ENCODE measurements at regions not wholly inside any gene's neighbourhood (a gene's known extent, or its start where the extent isn't known, plus 50 kb on each side); places are given as distances from the start of the nearest gene placed in this dataset.

DNA sequence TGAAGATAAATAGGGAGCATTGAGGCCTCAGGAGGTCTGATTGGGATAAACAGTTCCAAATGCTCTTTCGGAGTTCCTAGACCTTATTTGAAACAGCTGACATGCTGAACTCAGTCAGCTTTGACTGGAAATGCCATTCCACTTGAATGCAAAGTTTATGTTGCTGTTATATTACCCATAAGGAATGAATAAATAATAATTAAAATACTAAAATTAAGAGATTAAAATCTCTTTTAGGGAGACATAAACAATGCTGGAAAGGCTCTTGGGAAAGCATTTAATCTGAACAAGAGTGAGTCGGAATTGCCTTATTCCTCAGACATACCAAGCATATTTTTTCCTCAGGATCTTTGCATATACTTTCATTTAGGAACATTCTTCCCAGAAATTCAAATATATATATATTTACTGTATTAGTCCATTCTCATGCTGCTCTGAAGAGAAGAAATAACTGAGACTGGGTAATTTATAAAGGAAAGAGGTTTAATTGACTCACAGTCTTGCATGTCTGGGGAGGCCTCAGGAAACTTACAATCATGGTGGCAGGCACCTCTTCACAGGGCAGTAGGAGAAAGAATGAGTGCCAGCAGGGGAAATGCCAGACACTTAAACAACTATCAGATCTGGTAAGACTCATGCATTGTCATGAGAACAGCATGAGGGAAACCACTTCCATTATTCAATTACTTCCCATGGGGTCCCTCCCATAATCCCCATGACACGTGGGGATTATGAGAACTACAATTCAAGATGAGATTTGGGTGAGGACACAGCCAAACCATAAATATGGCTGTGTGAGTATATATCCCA is 318.2 kb upstream of the PLXNA2 start:
- intact Hi-C loops (cut with DNase I): no loop called here

DNA sequence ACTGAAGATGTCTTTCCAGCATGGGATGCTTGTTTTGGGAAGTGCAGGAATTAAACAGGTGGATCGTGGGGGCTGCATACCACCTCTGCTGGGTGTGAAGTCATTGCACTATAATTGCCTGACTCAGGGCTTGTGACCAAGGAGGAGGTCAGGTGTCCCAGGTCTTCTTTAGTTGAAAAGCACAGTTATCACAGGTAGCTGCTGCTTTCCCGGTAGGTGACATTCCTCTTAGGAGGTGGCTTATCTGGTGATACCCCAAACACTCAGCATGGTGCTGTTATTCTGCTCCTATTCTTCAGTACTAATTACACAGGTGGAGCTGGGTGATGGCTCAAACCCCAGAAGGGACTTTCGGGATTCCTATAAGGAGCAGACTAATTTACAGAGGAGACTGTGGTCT is 320.3 kb upstream of the PLXNA2 start:
- DNase-seq (ENCODE audit: low spot score): no peak
- intact Hi-C loops (cut with DNase I): no loop called here

More for the DNA sequence above, 318.2 kb upstream of the PLXNA2 start:
- no peak for DNase-seq (ENCODE audit: low spot score)

DNA sequence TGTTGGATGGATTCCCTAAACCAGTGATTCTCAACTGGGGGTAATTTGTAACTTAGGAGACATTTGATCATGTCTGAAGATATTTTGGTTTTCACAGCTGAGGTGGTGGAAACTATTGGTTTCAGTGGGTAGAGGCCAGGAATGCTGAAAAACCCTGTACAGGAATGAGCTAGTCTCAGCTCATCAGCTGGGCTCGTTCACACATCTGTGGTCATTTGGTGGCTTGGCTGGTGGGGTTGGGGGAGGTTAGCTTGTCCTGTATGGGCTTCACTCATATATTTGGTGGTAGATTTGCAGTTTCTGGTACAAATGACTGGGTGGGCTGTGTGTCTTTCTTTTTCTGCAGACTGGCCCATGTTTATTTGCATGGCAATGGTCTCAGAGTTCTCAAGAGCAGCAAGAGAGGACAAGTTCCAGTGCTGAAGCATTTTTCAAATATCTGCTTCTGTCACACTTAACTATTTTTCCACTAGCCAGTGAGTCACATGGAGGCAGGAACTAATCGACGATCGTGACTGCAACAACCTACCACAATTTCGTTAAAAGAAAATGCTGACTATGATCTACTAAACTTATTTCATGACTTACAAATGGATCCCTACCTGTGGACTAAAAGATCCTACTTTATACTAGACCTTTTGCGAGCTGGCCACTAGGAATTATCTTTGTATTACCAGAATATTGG is 321.7 kb upstream of the PLXNA2 start:
- no peak for DNase-seq (ENCODE audit: low spot score)
- intact Hi-C loops (cut with DNase I): no loop called here

DNA sequence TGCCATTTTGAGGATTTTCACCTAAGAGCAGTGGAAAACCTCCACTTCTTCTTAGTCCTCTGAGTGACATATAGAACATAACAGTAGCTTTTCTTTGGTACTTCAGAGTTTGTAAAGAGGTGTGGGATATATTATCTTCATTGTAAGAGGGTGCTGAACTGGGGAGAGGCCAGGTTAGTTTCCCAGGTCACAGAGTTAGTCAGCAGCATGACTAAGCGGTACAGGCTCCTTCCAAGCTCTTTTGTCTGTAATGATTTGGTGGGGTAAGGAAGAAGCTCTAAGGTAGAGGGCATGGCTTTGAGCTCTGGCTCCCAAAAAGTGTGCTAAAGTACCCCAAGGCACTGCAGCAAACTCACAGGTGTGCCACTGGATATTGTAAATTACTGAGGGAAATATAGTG is 325.0 kb upstream of the PLXNA2 start:
- DNase-seq (ENCODE audit: low spot score): no peak
- intact Hi-C loops (cut with DNase I): no loop called here

DNA sequence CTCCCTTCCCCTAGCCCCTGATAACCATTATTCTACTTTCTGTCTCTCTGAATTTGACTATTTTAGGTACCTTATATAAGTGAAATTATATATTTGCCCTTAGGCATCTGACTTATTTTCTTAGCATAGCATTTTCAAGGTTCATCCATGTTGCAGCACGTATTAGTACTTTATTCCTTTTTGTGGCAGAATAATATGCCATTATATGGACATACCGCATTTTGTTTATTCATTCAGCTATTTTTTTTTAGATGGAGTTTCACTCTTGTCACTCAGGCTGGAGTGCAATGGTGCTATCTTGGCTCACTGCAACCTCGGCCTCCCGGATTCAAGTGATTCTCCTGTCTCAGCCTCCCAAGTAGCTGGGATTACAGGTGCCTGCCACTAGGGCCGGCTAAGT is 326.2 kb upstream of the PLXNA2 start:
- no peak for DNase-seq (ENCODE audit: low spot score)
- intact Hi-C loops (cut with DNase I): no loop called here

DNA sequence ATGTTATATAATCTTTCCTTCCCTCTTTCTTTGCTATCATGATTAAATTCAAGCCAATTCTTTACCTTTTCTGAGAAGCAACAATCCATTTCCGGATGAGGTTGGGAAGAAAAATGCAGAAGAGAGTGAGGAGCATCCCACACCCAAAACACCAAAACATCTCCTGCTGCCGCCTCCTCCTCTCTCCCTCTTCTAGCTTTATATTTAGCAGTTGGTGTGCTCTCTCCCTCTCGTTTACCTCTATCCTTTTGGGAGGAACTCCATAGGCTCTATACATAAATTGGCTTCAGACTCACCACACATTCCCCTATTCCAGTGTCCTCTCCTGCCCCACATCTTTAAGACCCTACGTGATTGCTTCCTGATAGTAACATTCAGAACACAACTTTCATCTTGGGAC is 332.2 kb upstream of the PLXNA2 start:
- intact Hi-C loops (cut with DNase I): loop anchor here (5.0 kb wide), 1 partner anchor 74 kb away; no protein-coding TSS in a partner anchor
- DNase-seq (ENCODE audit: low spot score): no peak

DNA sequence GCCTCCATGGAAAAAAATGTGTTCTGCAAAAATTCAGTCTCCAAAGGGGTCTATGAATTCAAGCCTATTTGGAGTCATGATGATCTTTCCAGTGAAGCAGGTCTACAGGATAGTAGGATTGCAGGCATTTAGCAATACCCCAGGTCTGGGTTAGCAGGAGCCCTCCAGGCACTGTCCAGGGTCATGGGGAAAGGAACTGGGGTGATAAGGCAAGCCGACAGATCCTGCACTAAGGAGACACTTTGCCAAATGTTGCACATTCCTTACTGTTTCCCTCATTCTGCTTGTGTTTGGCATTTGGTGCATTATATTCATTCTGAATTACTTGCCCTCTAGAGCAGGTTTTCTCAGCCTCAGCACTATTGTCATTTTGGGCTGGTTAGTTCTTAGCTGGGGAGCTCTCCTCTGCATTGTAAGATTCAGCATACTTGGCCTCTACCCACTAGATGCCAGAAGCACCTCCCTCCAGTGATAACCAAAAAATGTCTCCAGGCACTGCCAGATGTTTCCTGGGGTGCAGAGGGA is 333.3 kb upstream of the PLXNA2 start:
- no peak for DNase-seq (ENCODE audit: low spot score)
- intact Hi-C loops (cut with DNase I): loop anchor here (5.0 kb wide), 1 partner anchor 75 kb away; no protein-coding TSS in a partner anchor

DNA sequence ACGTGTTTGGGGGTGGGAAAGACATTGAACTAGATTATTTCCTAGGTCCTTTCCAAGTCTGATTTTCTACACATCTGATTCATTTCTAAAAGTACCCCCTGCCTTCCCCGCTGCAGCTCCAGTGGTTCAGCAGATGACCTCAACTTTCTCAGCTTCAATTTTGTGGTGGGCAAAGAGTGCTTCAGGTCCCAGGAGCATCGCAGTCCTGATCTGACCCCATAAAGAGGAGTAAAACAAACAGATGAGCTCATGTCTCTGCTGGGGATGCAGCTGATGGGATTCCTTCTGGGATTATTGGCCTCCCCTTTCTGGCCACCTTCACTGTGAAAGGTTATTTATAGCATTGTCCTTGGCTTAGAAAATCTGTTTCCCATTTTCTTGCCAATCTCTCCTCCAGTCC is 337.0 kb upstream of the PLXNA2 start:
- intact Hi-C loops (cut with DNase I): no loop called here

DNA sequence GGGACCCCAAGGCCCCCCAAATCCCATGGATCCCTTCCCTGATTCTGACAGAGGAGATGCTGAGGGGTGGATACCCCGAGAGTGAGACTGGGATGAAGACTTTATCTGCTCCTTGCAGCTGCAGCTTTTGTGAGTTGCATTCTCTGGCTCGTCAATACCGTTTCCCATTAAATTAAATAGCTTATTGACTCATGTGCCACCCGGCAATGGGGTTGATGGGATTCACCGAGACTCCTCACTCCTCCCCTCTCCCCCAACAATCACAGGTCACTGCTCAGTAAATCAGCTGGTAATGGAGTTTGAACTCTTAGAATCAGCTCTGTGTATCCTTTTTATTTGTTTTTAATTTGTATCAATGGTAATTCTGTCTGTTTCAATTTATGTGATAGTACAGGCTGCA is 337.5 kb upstream of the PLXNA2 start:
- intact Hi-C loops (cut with DNase I): no loop called here
- DNase-seq (ENCODE audit: low spot score): no peak

More for the DNA sequence above, 337.0 kb upstream of the PLXNA2 start:
- no peak for DNase-seq (ENCODE audit: low spot score)

DNA sequence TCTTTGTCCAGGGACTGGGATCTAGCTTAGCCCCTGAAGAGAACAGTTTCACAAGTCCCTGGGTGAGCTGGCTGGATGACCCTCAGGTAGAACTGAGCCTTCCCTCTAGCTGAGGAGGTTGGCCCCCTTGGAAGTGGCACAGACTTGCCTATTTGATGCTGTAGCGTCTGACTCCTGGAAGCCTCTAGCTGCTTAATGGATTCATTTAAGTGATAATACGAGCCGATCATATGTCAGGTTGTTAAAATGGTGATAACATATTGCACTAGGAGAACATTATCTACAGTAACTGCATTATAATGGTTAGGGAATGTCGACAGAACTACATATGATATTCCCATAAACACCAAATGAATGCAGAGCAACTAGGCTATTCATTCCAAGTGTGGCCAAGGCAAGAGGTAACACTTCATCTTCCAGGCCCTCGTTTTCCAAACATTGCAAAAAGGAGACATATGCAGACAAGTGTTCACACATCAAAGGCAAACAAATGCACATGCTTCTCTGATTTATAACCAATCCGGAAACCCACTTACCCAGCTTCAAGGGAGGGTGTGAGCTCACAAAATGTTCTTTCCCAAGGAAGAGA is 340.1 kb upstream of the PLXNA2 start:
- no peak for DNase-seq (ENCODE audit: low spot score)
- intact Hi-C loops (cut with DNase I): no loop called here

DNA sequence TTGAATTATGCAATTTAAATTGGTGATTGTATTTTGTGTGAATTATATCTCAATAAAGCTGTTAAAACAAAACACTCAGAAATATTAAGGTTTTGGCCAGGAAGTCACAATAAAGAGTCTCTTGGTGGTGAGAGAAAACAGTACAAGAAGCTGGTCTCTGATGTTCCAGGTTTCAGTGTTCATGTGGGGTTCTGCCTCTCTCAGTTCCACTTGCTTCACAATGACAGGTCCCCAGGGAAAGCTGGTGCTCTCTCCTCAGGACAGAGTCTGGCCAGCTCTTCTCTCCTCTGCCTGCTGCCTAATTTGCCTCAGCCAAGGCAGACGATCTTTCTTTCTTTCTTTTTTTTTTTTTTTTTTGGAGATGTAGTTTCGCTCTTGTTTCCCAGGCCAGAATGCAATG is 342.9 kb upstream of the PLXNA2 start:
- no peak for DNase-seq (ENCODE audit: low spot score)
- intact Hi-C loops (cut with DNase I): no loop called here

DNA sequence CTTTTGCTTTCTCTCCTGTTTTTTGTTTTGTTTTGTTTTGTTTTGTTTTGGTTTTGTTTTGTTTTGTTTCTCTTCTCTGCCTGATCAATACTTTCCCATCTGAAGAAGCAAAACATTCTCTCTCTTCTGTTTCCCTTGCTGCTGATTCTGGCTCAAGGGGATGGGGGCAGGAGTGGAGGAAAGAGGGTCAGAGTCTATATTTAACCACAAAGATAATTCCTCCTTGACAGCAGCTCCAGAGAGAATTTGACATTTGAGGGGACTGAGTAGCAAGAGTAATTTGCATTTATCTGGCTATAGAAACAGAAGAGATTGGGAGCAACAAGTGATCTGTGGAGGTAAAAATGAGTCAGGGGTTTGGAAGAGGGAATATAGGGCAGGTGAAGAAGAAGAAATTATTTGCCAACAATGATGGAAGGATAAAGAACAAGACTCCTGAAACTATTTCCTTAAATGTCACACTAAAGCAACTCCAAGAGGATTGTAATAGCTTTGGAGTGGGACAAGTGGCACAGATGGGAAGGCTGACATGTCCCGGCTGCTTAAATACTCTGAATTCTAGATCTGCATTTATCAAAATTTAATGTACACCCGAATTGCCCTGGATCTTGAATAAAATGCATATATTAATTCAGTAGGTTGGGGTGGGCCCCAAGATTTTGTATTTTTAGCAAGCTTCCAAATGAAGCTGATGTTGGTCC is 349.3 kb upstream of the PLXNA2 start:
- intact Hi-C loops (cut with DNase I): no loop called here
- DNase-seq (ENCODE audit: low spot score): no peak

DNA sequence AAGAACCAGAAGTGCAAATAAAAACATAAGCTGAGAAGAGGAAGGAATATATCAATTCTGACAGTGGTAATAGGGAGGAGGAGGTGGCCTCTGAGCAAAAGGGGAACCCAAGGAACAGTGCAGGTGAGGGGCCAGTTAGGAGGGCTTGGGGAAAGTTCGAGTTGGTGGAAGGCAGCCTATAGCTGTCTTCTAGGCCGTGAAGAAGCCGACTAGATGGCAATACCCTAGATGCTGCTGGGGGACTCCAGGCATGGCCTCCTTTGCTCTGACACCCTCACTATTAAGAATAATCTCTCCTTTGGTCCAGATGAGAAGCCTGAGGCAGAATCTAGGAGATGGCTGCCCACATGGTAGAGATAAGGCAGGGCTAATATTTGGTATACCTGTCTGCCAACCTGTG is 351.1 kb upstream of the PLXNA2 start:
- intact Hi-C loops (cut with DNase I): no loop called here

DNA sequence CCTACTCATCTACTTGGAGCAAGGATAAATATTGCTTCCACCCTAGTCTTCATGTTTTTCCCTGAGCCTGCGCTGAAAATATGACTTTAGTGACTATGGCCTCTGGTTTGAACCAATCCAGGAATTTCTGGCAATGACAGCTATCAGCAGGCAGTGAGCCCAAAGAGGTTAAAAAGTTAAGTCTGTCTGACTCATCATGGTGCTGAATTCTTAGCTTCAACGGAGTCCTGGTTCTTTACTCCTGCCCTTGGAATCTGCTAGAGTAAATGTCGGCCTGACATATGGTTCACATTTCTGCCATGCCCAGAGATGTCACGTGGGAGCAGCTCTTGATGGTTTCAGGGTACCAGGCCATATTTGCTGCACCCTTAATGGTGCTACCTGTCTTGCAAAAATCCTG is 351.6 kb upstream of the PLXNA2 start:
- intact Hi-C loops (cut with DNase I): no loop called here
- no peak for DNase-seq (ENCODE audit: low spot score)

More for the DNA sequence above, 351.1 kb upstream of the PLXNA2 start:
- DNase-seq (ENCODE audit: low spot score): no peak

DNA sequence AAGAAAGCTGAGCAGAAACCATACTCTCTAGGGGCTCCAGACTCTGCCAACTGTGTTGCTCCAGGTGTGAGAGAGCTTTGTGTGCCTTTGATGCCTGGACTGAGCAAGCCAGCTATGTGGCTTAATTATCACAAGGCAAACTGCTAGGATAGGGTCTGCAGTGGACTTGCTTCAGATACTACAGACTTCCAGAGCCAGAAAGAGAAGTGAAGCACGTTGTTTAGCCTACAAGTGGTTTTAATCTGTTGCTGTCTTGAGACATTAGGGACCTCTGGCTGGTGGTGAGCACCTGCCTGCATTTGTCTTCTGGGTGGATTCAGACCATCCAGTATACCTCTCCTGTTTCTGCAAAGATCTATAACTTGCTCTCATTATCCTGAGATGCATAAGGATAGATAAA is 353.4 kb upstream of the PLXNA2 start:
- intact Hi-C loops (cut with DNase I): no loop called here

DNA sequence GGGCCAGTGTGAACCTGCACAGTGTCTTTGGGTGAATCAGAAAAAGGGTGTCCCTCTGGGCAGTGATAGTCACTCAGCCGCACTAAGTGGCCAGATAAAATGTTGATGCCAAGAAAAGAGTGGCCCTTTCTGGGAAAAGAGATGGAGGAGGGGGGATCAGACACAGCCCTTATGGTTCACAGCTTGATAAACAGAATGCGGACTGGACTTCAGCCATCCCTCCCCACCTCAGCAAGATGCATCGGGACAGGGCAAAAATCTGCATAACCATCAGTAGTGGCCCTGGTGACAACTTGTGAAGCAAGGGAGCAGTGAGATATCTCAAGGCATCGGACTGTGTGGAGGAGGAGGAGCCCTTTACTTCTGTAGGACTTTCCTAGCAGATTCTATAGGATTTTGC is 353.8 kb upstream of the PLXNA2 start:
- no peak for DNase-seq (ENCODE audit: low spot score)
- intact Hi-C loops (cut with DNase I): no loop called here

More for the DNA sequence above, 353.4 kb upstream of the PLXNA2 start:
- no peak for DNase-seq (ENCODE audit: low spot score)

DNA sequence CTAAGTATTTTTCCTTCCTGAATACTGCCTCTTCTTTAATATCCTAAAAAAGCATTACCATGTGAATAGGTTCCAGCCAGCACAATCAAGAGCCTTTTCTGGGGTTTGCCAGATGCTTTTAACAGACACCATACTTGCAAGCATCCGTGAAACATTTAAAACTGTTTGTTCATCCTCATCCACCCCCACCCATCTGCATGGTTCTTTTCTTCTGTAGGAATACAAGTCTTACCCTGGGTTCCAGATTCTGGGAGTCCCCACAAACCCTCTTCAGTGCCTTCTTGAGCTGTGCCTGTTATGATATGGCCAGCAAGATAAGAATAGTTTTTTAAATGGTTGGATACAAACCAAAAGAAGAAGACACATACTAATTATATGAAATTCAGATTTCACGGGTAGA is 354.9 kb upstream of the PLXNA2 start:
- intact Hi-C loops (cut with DNase I): no loop called here
- no peak for DNase-seq (ENCODE audit: low spot score)

DNA sequence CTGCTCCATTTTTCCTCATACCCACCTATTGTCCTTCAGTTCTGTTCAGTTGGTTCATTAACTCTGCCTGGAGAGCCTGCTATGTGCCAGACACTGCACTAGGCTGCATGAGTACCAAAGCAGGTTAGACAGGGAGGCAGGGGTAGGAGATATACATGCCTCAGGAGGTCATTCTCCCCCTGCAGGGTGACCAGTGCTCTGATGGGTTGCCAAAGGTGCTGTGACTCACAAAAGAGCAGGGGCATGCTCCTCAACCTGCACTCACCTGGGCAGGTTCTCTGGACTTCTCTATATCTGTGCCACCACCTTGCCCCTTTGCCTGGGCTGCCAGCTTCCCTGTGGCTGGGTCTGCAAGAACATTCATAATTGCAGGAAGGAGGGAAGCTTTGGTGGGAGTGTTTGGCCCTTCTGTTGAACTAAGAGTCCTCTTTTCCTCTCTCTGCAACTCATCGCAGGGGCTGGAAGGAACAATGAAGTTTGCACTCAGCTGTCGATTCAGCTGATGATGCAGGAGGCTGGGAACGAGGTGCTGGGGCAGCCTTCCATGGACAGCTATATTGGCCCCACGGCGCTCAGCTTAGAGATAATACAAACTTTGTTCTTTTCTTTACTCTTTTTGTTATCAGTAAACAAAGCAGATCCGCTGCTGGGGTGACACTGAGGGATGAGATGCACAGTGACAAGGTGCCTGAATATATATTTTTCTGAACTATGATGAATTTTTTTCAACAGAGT is 356.4 kb upstream of the PLXNA2 start:
- intact Hi-C loops (cut with DNase I): no loop called here
- no peak for DNase-seq (ENCODE audit: low spot score)

DNA sequence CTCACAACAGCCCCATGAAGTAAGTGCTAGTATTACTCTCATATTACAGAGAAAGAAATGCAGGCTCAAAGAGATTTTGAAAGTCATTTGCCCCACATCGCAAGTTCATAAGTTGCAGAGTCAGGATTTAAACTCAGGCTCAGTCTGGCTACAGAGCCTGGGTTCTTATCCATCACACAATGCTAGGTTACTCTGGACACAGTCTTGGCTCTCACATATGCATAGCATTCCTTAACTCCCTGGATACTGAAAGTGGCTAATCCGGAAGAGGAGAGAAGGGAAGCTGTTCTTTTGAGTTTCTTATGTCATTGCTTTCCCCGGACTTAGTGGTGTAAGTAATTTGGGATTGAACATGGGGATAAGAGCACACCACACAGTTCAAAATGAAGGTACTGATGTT is 357.4 kb upstream of the PLXNA2 start:
- intact Hi-C loops (cut with DNase I): no loop called here
- DNase-seq (ENCODE audit: low spot score): no peak

Measured in cardiac septum (tissue), 1 donor.